Chondrocyte (in vitro differentiated cells): ENCODE measurements at regions not wholly inside any gene's neighbourhood (a gene's known extent, or its start where the extent isn't known, plus 50 kb on each side); places are given as distances from the start of the nearest gene placed in this dataset.

Experiments
- DNase-seq: peaks from one replicate; pipeline ENCODE4 v3.0.0; 2021; ENCODE audit warnings: mixed read lengths, low spot score
- H3K27ac Mint-ChIP-seq: one replicate; pipeline ENCODE4 v1.8.0; 2021; ENCODE audit warnings: mild to moderate bottlenecking, moderate library complexity, mixed read lengths; ENCODE audit not compliant: unreplicated experiment
- H3K27me3 Mint-ChIP-seq: 2 replicates; pipeline ENCODE4 v1.8.0; 2021; ENCODE audit warnings: low read depth, mixed read lengths
- H3K36me3 Mint-ChIP-seq: 2 replicates; pipeline ENCODE4 v1.8.0; 2021; ENCODE audit warnings: low read depth, mixed read lengths
- H3K4me1 Mint-ChIP-seq: 2 replicates; pipeline ENCODE4 v1.8.0; 2021; ENCODE audit warnings: low read depth, mild to moderate bottlenecking, mixed read lengths
- H3K4me3 Mint-ChIP-seq: one replicate; pipeline ENCODE4 v1.8.0; 2021; ENCODE audit warnings: mild to moderate bottlenecking, moderate library complexity, mixed read lengths; ENCODE audit not compliant: unreplicated experiment
- H3K9me3 Mint-ChIP-seq: 2 replicates; pipeline ENCODE4 v1.8.0; 2021; ENCODE audit warnings: low read depth, mixed read lengths
- TF ChIP-seq, protein P1 (sequence below): fragments of 200-600 bp; sonication (generic); IDR thresholded peaks from 2 replicates; pipeline ENCODE4 v1.5.0; 2021; ENCODE audit warnings: antibody characterized with exemption, mild to moderate bottlenecking, moderate library complexity

DNA sequence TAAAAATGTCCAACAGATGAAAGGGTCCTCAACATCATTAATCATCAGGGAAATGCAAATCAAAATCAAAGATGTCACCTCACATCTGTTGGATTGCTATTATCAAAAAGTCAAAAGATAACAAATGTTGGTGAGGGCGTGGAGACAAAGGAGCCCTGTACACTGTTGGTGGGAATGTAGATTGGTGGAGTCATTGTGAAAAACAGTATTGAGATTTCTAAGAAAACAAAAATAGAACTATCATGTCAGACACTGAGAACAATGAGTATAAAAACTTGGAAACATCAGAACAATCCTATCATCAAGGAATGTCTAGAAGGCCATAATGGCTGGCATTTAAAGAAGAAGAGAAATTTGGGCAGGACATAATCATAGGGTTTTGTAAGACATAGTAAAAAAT is 209.2 kb upstream of the PTGFR start:
- Mint-ChIP-seq H3K9me3 (no peaks in the 10 kb centered on the region), H3K36me3 (no peaks in the 10 kb centered on the region), H3K27me3 (no peaks in the 10 kb centered on the region), H3K4me3 (no peak overlapping the region), H3K4me1 (peaks cover 4% of the 10 kb centered on the region), H3K27ac (no peak overlapping the region)
- DNase-seq, result no peak
- TF ChIP-seq, protein P1, sequence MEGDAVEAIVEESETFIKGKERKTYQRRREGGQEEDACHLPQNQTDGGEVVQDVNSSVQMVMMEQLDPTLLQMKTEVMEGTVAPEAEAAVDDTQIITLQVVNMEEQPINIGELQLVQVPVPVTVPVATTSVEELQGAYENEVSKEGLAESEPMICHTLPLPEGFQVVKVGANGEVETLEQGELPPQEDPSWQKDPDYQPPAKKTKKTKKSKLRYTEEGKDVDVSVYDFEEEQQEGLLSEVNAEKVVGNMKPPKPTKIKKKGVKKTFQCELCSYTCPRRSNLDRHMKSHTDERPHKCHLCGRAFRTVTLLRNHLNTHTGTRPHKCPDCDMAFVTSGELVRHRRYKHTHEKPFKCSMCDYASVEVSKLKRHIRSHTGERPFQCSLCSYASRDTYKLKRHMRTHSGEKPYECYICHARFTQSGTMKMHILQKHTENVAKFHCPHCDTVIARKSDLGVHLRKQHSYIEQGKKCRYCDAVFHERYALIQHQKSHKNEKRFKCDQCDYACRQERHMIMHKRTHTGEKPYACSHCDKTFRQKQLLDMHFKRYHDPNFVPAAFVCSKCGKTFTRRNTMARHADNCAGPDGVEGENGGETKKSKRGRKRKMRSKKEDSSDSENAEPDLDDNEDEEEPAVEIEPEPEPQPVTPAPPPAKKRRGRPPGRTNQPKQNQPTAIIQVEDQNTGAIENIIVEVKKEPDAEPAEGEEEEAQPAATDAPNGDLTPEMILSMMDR, result no peak

- Mint-ChIP-seq H3K27me3 (peaks cover 2% of the 10 kb centered on the region), H3K9me3 (no peaks in the 10 kb centered on the region), H3K4me1 (no peaks in the 10 kb centered on the region), H3K36me3 (no peaks in the 10 kb centered on the region), H3K27ac (no peak overlapping the region), H3K4me3 (no peak overlapping the region)
- DNase-seq, result no peak
- TF ChIP-seq, protein P1, result no peak
These were observed 207.1 kb upstream of the PTGFR start for GRCh38 chr1:78283691-78284090.

GRCh38 chr1:78284354-78284753 is 206.4 kb upstream of the PTGFR start:
- no peak overlapping the region for H3K4me3 Mint-ChIP-seq
- H3K4me1 Mint-ChIP-seq, result no peaks in the 10 kb centered on the region
- TF ChIP-seq, protein P1, result no peak
- H3K27me3 Mint-ChIP-seq, result peaks cover 4% of the 10 kb centered on the region
- no peaks in the 10 kb centered on the region for H3K9me3 Mint-ChIP-seq
- H3K36me3 Mint-ChIP-seq, result no peaks in the 10 kb centered on the region
- no peak for DNase-seq
- no peak overlapping the region for H3K27ac Mint-ChIP-seq

GRCh38 chr1:78286686-78287085 is 204.1 kb upstream of the PTGFR start:
- Mint-ChIP-seq H3K4me1 (no peaks in the 10 kb centered on the region), H3K36me3 (no peaks in the 10 kb centered on the region), H3K4me3 (no peak overlapping the region), H3K9me3 (no peaks in the 10 kb centered on the region), H3K27me3 (peaks cover 16% of the 10 kb centered on the region), H3K27ac (no peak overlapping the region)
- TF ChIP-seq, protein P1, result no peak
- DNase-seq, result no peak

GRCh38 chr1:78289603-78290002 is 201.2 kb upstream of the PTGFR start:
- Mint-ChIP-seq H3K27ac (no peak overlapping the region), H3K4me1 (no peaks in the 10 kb centered on the region), H3K27me3 (peaks cover 28% of the 10 kb centered on the region), H3K9me3 (no peaks in the 10 kb centered on the region), H3K36me3 (no peaks in the 10 kb centered on the region), H3K4me3 (no peak overlapping the region)
- TF ChIP-seq, protein P1, result no peak
- no peak for DNase-seq
